ENCODE measurements at regions not wholly inside any gene's neighbourhood (a gene's known extent, or its start where the extent isn't known, plus 50 kb on each side); places are given as distances from the start of the nearest gene placed in this dataset.

DNA sequence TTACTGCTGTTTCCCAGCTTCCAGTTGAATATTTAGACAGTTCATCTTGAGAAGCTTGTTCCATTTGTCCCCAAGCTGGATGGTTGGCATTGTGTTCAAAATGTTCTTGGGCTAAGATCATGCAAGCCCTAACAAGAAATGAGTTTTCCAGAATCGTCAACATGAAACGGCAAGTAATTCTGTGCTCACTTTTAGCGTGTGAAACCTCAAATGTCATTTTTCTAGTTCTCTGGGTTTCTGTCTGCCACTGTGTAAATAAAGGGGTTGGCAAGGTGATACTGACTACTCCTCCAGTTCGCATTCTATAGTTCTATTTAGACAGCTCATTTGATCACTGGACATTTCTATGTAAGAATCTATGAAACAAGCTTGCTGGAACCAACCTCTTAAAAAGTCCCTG lies 194.0 kb downstream of the AHR start:
- no peaks in the 10 kb centered on the region for H4K20me1 ChIP-seq (ENCODE audit: insufficient read depth, low read length, poor library complexity, severe bottlenecking)
- H2AFZ ChIP-seq (ENCODE audit: low read length), result no peak overlapping the region
- H3K9ac ChIP-seq (ENCODE audit: low read depth, low read length, poor library complexity, severe bottlenecking), result no peak overlapping the region
- H3K4me1 ChIP-seq (ENCODE audit: insufficient read depth, low read length, poor library complexity, severe bottlenecking), result peaks cover 9% of the 10 kb centered on the region
- no peak overlapping the region for H3K4me2 ChIP-seq (ENCODE audit: low read depth, low read length, poor library complexity, severe bottlenecking)
- H3K27me3 ChIP-seq (ENCODE audit: insufficient read depth, low read length, poor library complexity, severe bottlenecking), result no peaks in the 10 kb centered on the region
- no peaks in the 10 kb centered on the region for H3F3A ChIP-seq (ENCODE audit: low read depth)
- no peaks in the 10 kb centered on the region for H3K36me3 ChIP-seq (ENCODE audit: insufficient read depth, low read length)
- no peaks in the 10 kb centered on the region for H3K79me2 ChIP-seq (ENCODE audit: insufficient read depth, low read length)
- no peaks in the 10 kb centered on the region for H3K9me2 ChIP-seq (replicated peaks; ENCODE audit: low read depth, low read length)
- no peaks in the 10 kb centered on the region for H3K9me3 ChIP-seq (ENCODE audit: insufficient read depth, low read depth, low read length)
- H3K4me3 ChIP-seq (ENCODE audit: low read length, poor library complexity, severe bottlenecking), result no peak overlapping the region
- TF ChIP-seq, protein P1, sequence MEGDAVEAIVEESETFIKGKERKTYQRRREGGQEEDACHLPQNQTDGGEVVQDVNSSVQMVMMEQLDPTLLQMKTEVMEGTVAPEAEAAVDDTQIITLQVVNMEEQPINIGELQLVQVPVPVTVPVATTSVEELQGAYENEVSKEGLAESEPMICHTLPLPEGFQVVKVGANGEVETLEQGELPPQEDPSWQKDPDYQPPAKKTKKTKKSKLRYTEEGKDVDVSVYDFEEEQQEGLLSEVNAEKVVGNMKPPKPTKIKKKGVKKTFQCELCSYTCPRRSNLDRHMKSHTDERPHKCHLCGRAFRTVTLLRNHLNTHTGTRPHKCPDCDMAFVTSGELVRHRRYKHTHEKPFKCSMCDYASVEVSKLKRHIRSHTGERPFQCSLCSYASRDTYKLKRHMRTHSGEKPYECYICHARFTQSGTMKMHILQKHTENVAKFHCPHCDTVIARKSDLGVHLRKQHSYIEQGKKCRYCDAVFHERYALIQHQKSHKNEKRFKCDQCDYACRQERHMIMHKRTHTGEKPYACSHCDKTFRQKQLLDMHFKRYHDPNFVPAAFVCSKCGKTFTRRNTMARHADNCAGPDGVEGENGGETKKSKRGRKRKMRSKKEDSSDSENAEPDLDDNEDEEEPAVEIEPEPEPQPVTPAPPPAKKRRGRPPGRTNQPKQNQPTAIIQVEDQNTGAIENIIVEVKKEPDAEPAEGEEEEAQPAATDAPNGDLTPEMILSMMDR (conservative IDR thresholded peaks at IDR 0.05; ENCODE audit: low read length), result no peak
- no peak for TF ChIP-seq EZH2phosphoT487 (IDR thresholded peaks at IDR 0.05; ENCODE audit: borderline replicate concordance)

DNA sequence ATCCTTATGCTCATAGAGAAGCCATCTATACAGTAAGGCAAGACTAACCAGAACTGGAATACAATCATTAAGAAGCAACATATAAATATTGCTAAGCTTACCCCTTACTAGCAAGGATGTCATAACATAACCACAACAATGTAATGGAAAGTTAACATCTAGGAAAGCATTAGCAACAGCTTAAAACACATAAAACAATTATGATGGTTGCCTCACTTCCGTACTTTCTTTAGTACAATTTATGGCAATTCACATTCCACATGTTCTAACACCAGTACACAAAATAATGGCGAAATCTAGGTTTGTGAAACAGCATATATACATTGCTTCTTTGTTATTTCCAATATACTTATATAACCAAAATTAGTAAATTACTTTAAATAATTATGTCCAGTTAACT lies 195.0 kb downstream of the AHR start:
- Histone ChIP-seq H3K4me1 (ENCODE audit: insufficient read depth, low read length, poor library complexity, severe bottlenecking) (peaks cover 9% of the 10 kb centered on the region), H3F3A (ENCODE audit: low read depth) (no peaks in the 10 kb centered on the region), H2AFZ (ENCODE audit: low read length) (no peak overlapping the region), H3K9me3 (ENCODE audit: insufficient read depth, low read depth, low read length) (no peaks in the 10 kb centered on the region), H3K9me2 (replicated peaks; ENCODE audit: low read depth, low read length) (no peaks in the 10 kb centered on the region), H3K36me3 (ENCODE audit: insufficient read depth, low read length) (no peaks in the 10 kb centered on the region), H3K4me3 (ENCODE audit: low read length, poor library complexity, severe bottlenecking) (no peak overlapping the region), H4K20me1 (ENCODE audit: insufficient read depth, low read length, poor library complexity, severe bottlenecking) (no peaks in the 10 kb centered on the region), H3K79me2 (ENCODE audit: insufficient read depth, low read length) (no peaks in the 10 kb centered on the region), H3K9ac (ENCODE audit: low read depth, low read length, poor library complexity, severe bottlenecking) (no peak overlapping the region), H3K4me2 (ENCODE audit: low read depth, low read length, poor library complexity, severe bottlenecking) (no peak overlapping the region), H3K27me3 (ENCODE audit: insufficient read depth, low read length, poor library complexity, severe bottlenecking) (no peaks in the 10 kb centered on the region)
- TF ChIP-seq, protein P1 (conservative IDR thresholded peaks at IDR 0.05; ENCODE audit: low read length), result no peak
- TF ChIP-seq EZH2phosphoT487 (IDR thresholded peaks at IDR 0.05; ENCODE audit: borderline replicate concordance), result no peak

DNA sequence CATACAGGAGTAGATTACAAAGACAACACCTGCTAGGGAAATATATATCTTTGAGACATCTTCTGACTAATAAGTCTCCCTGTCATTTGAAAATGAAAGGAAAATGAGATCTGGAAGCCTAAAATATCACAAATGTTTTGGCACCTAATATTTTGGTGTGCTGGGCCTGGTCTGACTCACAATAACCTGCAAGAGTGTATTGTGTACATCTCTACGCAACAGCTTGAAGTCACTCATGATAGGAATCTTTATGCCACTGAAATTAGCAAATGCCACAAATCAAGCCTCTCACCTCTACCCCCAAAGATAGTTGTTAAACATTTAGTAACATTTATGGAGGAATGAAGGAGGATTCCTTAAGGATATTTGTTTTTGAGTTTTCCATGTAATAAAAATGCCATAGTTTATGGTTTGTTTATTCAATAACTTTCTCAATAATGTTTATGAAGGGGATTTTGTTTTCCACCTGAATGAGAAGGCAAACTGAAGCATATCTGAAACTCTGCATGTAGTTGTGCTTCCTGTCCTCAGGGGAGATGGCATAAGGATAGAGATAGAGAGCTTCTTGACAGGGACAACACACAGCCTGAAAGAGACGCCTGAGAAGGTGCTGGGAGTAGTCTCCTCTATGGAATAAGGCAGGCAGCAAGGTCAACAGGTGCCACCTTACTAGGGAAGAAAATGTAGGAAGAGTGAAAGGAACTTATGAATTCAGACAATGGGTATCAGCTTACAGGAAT lies 197.4 kb downstream of the AHR start:
- Histone ChIP-seq H3K27me3 (ENCODE audit: insufficient read depth, low read length, poor library complexity, severe bottlenecking) (no peaks in the 10 kb centered on the region), H3K9me2 (replicated peaks; ENCODE audit: low read depth, low read length) (no peaks in the 10 kb centered on the region), H3K4me2 (ENCODE audit: low read depth, low read length, poor library complexity, severe bottlenecking) (no peak overlapping the region), H3K4me3 (ENCODE audit: low read length, poor library complexity, severe bottlenecking) (no peak overlapping the region), H2AFZ (ENCODE audit: low read length) (peak overlapping the region; percentile 52), H3F3A (ENCODE audit: low read depth) (no peaks in the 10 kb centered on the region), H3K9me3 (ENCODE audit: insufficient read depth, low read depth, low read length) (no peaks in the 10 kb centered on the region), H3K4me1 (ENCODE audit: insufficient read depth, low read length, poor library complexity, severe bottlenecking) (peaks cover 9% of the 10 kb centered on the region), H4K20me1 (ENCODE audit: insufficient read depth, low read length, poor library complexity, severe bottlenecking) (no peaks in the 10 kb centered on the region), H3K36me3 (ENCODE audit: insufficient read depth, low read length) (no peaks in the 10 kb centered on the region), H3K79me2 (ENCODE audit: insufficient read depth, low read length) (no peaks in the 10 kb centered on the region), H3K9ac (ENCODE audit: low read depth, low read length, poor library complexity, severe bottlenecking) (no peak overlapping the region)
- no peak for TF ChIP-seq EZH2phosphoT487 (IDR thresholded peaks at IDR 0.05; ENCODE audit: borderline replicate concordance)
- TF ChIP-seq, protein P1 (conservative IDR thresholded peaks at IDR 0.05; ENCODE audit: low read length), result no peak

Data from Loucy (cell line).